SK-N-SH (cell line): ENCODE measurements at regions not wholly inside any gene's neighbourhood (a gene's known extent, or its start where the extent isn't known, plus 50 kb on each side); places are given as distances from the start of the nearest gene placed in this dataset.

Experiments used
- CTCF ChIA-PET: fragments of 300-600, 350-600 bp; formaldehyde crosslinking; extraction: SDS; loops from one replicate; lab custom pipeline; 2021; lab: Yijun Ruan, JAX
- POLR2A ChIA-PET: fragments of 350-600 bp; sonication (Branson Sonifier 250); formaldehyde crosslinking; extraction: SDS; loops from one replicate; lab custom pipeline; 2020; ENCODE audit warnings: antibody characterized with exemption, inconsistent platforms; lab: Yijun Ruan, JAX
- DNase-seq: peaks from one replicate; pipeline ENCODE4 v3.0.0; 2012
- H2AFZ ChIP-seq: fragments of 200-600 bp; sonication (generic); 2 replicates; pipeline ENCODE4 v1.8.1; 2016; ENCODE audit warnings: antibody characterized with exemption, mild to moderate bottlenecking, low read depth
- H3F3A ChIP-seq: fragments of 200-600 bp; sonication (generic); replicated peaks from 2 replicates; pipeline ENCODE3; 2016; ENCODE audit warnings: antibody characterized with exemption, mild to moderate bottlenecking; ENCODE audit not compliant: insufficient read depth
- H3K27ac ChIP-seq, 2 experiments: fragments of 200-500 bp in 1 of 2; fragments of 200-600 bp in 1 of 2; sonication (Bioruptor generic) in 1 of 2; sonication (generic), shearing (Covaris generic) in 1 of 2; 2 replicates each; pipeline versions ENCODE4 v1.5.1 to v1.6.1; 2014 to 2016; ENCODE audit warnings: low read depth in 2 of 2, inconsistent platforms in 1 of 2, low read length in 1 of 2, mild to moderate bottlenecking in 1 of 2, mixed read lengths in 1 of 2
- H3K27me3 ChIP-seq: fragments of 200-600 bp; sonication (generic), shearing (Covaris generic); 2 replicates; pipeline ENCODE4 v1.6.1; 2016; ENCODE audit warnings: mixed run types; ENCODE audit not compliant: insufficient read depth
- H3K36me3 ChIP-seq, 2 experiments: fragments of 200-500 bp in 1 of 2; fragments of 200-600 bp in 1 of 2; sonication (Bioruptor generic) in 1 of 2; sonication (generic) in 1 of 2; replicated peaks in 1 of 2; 2 replicates each; pipeline versions ENCODE3 to v1.5.1; 2014 to 2016; ENCODE audit warnings: low read length in 1 of 2, mild to moderate bottlenecking in 1 of 2; ENCODE audit not compliant: insufficient read depth in 2 of 2, control insufficient read depth in 1 of 2
- H3K4me1 ChIP-seq, 2 experiments: fragments of 200-500 bp in 1 of 2; fragments of 200-600 bp in 1 of 2; sonication (Bioruptor generic) in 1 of 2; sonication (generic), shearing (Covaris generic) in 1 of 2; 2 replicates each; pipeline versions ENCODE4 v1.5.1 to v1.6.1; 2014 to 2016; ENCODE audit warnings: low read depth in 1 of 2, low read length in 1 of 2, mixed run types in 1 of 2; ENCODE audit not compliant: insufficient read depth in 2 of 2, control insufficient read depth in 1 of 2
- H3K4me2 ChIP-seq: fragments of 200-600 bp; sonication (generic), shearing (Covaris generic); 2 replicates; pipeline ENCODE4 v1.6.1; 2017; ENCODE audit warnings: mixed run types
- H3K4me3 ChIP-seq, 2 experiments: fragments of 200-500 bp in 1 of 2; fragments of 200-600 bp in 1 of 2; sonication (Bioruptor generic) in 1 of 2; sonication (generic), shearing (Covaris generic) in 1 of 2; 2 replicates each; pipeline versions ENCODE4 v1.5.1 to v1.8.1; 2014 to 2016; ENCODE audit warnings: low read depth in 2 of 2, inconsistent platforms in 1 of 2, low read length in 1 of 2, mild to moderate bottlenecking in 1 of 2, mixed read lengths in 1 of 2, moderate library complexity in 1 of 2
- H3K79me2 ChIP-seq: fragments of 200-600 bp; sonication (generic); 2 replicates; pipeline ENCODE4 v1.8.1; 2017; ENCODE audit warnings: mild to moderate bottlenecking; ENCODE audit not compliant: insufficient read depth
- H3K9ac ChIP-seq: fragments of 200-600 bp; sonication (generic); 2 replicates; pipeline ENCODE4 v1.6.1; 2017; ENCODE audit warnings: mixed run types
- H3K9me2 ChIP-seq: fragments of 200-600 bp; sonication (generic); 2 replicates; pipeline ENCODE4 v1.6.1; 2017; ENCODE audit warnings: mixed run types
- H3K9me3 ChIP-seq: fragments of 200-600 bp; sonication (generic); 2 replicates; pipeline ENCODE4 v1.6.1; 2017; ENCODE audit warnings: mixed run types, mild to moderate bottlenecking, moderate library complexity
- H4K20me1 ChIP-seq: fragments of 200-600 bp; sonication (generic); 2 replicates; pipeline ENCODE4 v1.6.1; 2017; ENCODE audit warnings: mild to moderate bottlenecking, mixed run types; ENCODE audit not compliant: insufficient read depth
- CHD2 ChIP-seq: fragments of 150-350 bp; IDR thresholded peaks from 2 replicates; pipeline ENCODE4 v1.6.1; 2018; ENCODE audit warnings: low read length; ENCODE audit not compliant: partially characterized antibody
- EZH2phosphoT487 ChIP-seq: fragments of 200-600 bp; sonication (generic); IDR thresholded peaks from 2 replicates; pipeline ENCODE4 v1.6.1; 2017; ENCODE audit warnings: low read depth, mixed run types, mild to moderate bottlenecking, antibody characterized with exemption, moderate library complexity, borderline replicate concordance
- FOSL2 ChIP-seq: IDR thresholded peaks from 2 replicates; pipeline ENCODE4 v1.4.0; 2012; ENCODE audit warnings: low read depth, mild to moderate bottlenecking, moderate library complexity, borderline replicate concordance
- FOXJ3 ChIP-seq: sonication (generic); formaldehyde crosslinking; IDR thresholded peaks from 2 replicates; pipeline ENCODE4 v1.5.1; 2020; ENCODE audit warnings: mild to moderate bottlenecking, missing genetic modification reagents
- GABPA ChIP-seq: IDR thresholded peaks from 2 replicates; pipeline ENCODE4 v1.4.0; 2012; ENCODE audit warnings: low read depth, mild to moderate bottlenecking
- GATA2 ChIP-seq: sonication (generic); formaldehyde crosslinking; IDR thresholded peaks from 2 replicates; pipeline ENCODE4 v1.5.0; 2020; ENCODE audit warnings: mild to moderate bottlenecking, missing genetic modification reagents
- MXI1 ChIP-seq: IDR thresholded peaks from 2 replicates; pipeline ENCODE4 v1.6.1; 2012; ENCODE audit warnings: mild to moderate bottlenecking, low read depth, low read length, improper control_type of control experiment
- NFIC ChIP-seq: IDR thresholded peaks from 2 replicates; pipeline ENCODE4 v1.4.0; 2012; ENCODE audit warnings: borderline replicate concordance
- RCOR1 ChIP-seq: fragments of 150-350 bp; IDR thresholded peaks from 2 replicates; pipeline ENCODE4 v1.6.1; 2017; ENCODE audit warnings: antibody characterized with exemption, low read length
- RFX5 ChIP-seq: IDR thresholded peaks from 2 replicates; pipeline ENCODE4 v1.6.1; 2012; ENCODE audit warnings: mild to moderate bottlenecking, improper control_type of control experiment, low read length
- RXRA ChIP-seq: IDR thresholded peaks from 2 replicates; pipeline ENCODE4 v1.4.0; 2012; ENCODE audit warnings: low read depth, mild to moderate bottlenecking, borderline replicate concordance
- SIN3A ChIP-seq: IDR thresholded peaks from 2 replicates; pipeline ENCODE4 v1.6.1; 2012; ENCODE audit warnings: low read depth, mild to moderate bottlenecking, low read length, moderate library complexity, borderline replicate concordance
- YY1 ChIP-seq: IDR thresholded peaks from 2 replicates; pipeline ENCODE4 v1.4.0; 2012; ENCODE audit warnings: low read depth, mild to moderate bottlenecking
- WGBS: methylation state at CpG from one replicate; pipeline ENCODE4 v1.1.6; 2017; ENCODE audit warnings: low lambda C conversion rate; 5-methylcytosine and 5-hydroxymethylcytosine counted together
- TF ChIP-seq, protein P1 (sequence below): fragments of 150-350 bp; IDR thresholded peaks from 2 replicates; pipeline ENCODE4 v1.6.1; 2017; ENCODE audit warnings: antibody characterized with exemption, low read length, low read depth, borderline replicate concordance
- TF ChIP-seq, protein P2 (sequence below): IDR thresholded peaks from 2 replicates; pipeline ENCODE4 v1.4.0; 2012; ENCODE audit warnings: low read depth, borderline replicate concordance
- TF ChIP-seq, protein P3 (sequence below): fragments of 150-350 bp; IDR thresholded peaks from 2 replicates; pipeline ENCODE4 v1.6.1; 2016; ENCODE audit warnings: mild to moderate bottlenecking, low read depth, low read length
- TF ChIP-seq, protein P4 (sequence below): fragments of 200-600 bp; sonication (generic); IDR thresholded peaks from 2 replicates; pipeline ENCODE4 v1.6.1; 2017; ENCODE audit warnings: antibody characterized with exemption, mild to moderate bottlenecking, moderate library complexity
- TF ChIP-seq, protein P5 (sequence below): IDR thresholded peaks from 2 replicates; pipeline ENCODE4 v1.4.0; 2012; ENCODE audit warnings: low read depth, borderline replicate concordance

DNA sequence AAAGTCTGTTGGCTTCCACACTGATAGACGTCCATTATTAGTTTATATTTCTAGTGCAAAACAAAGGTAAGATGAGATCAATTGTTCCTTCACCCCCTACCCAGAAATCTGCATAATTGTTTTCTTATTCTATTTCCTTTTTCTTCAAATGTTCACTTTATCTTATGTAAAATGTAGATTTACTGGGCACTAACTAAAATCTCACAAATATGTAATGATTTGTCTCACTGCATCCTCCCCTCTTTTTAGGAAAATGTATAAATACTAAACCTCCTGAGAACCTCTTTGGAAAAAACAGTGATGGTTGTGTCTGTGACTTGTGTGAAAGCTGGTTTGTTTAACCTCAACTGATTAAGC is 1377.2 kb upstream of the MIR17HG start:
- no peak overlapping the region for H3K4me2 ChIP-seq
- POLR2A ChIA-PET = no interaction called here

DNA sequence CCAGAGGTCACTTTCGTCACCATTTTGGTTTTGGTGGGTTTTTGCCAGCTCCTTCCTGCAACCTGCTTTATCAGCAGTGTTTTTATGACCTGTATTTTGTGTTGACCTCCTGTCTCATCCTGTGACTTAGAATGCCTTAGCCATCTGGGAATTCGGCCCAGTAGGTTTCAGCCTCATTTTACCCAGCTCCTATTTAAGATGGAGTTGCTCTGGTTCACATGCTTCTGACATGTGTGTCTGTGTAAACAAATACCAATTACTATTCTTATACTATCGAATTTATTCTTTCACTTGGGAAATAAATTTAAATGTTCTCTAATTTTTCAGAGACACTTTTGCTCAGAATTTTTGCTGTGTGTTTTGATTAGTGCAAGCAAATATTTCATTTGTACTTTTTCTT is 1370.3 kb upstream of the MIR17HG start:
- Histone ChIP-seq H3K4me3 (no peak overlapping the region), H3K27ac (no peak overlapping the region), H3K4me2 (no peak overlapping the region), H3K4me1 (no peaks in the 10 kb centered on the region; a peak in 1 of 4 replicates), H3K27me3 (no peaks in the 10 kb centered on the region), H3K9ac (no peak overlapping the region), H3K9me2 (no peaks in the 10 kb centered on the region), H3K9me3 (no peaks in the 10 kb centered on the region), H3K36me3 (no peaks in the 10 kb centered on the region), H3K79me2 (no peaks in the 10 kb centered on the region), H4K20me1 (no peaks in the 10 kb centered on the region), H2AFZ (no peak overlapping the region), H3F3A (peaks cover 4% of the 10 kb centered on the region)
- ChIA-PET CTCF (no interaction called here), POLR2A (no interaction called here)
- 56% methylated on average over 3 of the region's 3 CpGs for WGBS
- no peak for DNase-seq
- TF ChIP-seq GATA2 (CRISPR knock-in tag) (no peak), NFIC (no peak), CHD2 (no peak), RXRA (no peak), EZH2phosphoT487 (no peak), SIN3A (no peak), RCOR1 (no peak), RFX5 (no peak)
- TF ChIP-seq, protein P1, sequence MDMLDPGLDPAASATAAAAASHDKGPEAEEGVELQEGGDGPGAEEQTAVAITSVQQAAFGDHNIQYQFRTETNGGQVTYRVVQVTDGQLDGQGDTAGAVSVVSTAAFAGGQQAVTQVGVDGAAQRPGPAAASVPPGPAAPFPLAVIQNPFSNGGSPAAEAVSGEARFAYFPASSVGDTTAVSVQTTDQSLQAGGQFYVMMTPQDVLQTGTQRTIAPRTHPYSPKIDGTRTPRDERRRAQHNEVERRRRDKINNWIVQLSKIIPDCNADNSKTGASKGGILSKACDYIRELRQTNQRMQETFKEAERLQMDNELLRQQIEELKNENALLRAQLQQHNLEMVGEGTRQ = no peak
- TF ChIP-seq, protein P2, sequence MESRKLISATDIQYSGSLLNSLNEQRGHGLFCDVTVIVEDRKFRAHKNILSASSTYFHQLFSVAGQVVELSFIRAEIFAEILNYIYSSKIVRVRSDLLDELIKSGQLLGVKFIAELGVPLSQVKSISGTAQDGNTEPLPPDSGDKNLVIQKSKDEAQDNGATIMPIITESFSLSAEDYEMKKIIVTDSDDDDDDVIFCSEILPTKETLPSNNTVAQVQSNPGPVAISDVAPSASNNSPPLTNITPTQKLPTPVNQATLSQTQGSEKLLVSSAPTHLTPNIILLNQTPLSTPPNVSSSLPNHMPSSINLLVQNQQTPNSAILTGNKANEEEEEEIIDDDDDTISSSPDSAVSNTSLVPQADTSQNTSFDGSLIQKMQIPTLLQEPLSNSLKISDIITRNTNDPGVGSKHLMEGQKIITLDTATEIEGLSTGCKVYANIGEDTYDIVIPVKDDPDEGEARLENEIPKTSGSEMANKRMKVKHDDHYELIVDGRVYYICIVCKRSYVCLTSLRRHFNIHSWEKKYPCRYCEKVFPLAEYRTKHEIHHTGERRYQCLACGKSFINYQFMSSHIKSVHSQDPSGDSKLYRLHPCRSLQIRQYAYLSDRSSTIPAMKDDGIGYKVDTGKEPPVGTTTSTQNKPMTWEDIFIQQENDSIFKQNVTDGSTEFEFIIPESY = no peak
- TF ChIP-seq, protein P3, sequence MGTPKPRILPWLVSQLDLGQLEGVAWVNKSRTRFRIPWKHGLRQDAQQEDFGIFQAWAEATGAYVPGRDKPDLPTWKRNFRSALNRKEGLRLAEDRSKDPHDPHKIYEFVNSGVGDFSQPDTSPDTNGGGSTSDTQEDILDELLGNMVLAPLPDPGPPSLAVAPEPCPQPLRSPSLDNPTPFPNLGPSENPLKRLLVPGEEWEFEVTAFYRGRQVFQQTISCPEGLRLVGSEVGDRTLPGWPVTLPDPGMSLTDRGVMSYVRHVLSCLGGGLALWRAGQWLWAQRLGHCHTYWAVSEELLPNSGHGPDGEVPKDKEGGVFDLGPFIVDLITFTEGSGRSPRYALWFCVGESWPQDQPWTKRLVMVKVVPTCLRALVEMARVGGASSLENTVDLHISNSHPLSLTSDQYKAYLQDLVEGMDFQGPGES = no peak
- TF ChIP-seq, protein P4, sequence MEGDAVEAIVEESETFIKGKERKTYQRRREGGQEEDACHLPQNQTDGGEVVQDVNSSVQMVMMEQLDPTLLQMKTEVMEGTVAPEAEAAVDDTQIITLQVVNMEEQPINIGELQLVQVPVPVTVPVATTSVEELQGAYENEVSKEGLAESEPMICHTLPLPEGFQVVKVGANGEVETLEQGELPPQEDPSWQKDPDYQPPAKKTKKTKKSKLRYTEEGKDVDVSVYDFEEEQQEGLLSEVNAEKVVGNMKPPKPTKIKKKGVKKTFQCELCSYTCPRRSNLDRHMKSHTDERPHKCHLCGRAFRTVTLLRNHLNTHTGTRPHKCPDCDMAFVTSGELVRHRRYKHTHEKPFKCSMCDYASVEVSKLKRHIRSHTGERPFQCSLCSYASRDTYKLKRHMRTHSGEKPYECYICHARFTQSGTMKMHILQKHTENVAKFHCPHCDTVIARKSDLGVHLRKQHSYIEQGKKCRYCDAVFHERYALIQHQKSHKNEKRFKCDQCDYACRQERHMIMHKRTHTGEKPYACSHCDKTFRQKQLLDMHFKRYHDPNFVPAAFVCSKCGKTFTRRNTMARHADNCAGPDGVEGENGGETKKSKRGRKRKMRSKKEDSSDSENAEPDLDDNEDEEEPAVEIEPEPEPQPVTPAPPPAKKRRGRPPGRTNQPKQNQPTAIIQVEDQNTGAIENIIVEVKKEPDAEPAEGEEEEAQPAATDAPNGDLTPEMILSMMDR = no peak

More for the DNA sequence above, 1377.2 kb upstream of the MIR17HG start:
- Histone ChIP-seq H3K79me2 (no peaks in the 10 kb centered on the region), H3K9ac (no peak overlapping the region)
- no peak for DNase-seq
- CTCF ChIA-PET = interaction anchor here (1.2 kb wide), 1 partner anchor 10 kb away, joined by 3 read pairs; no protein-coding TSS in a partner anchor
- TF ChIP-seq YY1 (no peak), MXI1 (no peak), SIN3A (no peak), FOXJ3 (no peak), GATA2 (CRISPR knock-in tag) (no peak), RXRA (no peak), GABPA (no peak), FOSL2 (no peak), CHD2 (no peak)
- TF ChIP-seq, protein P5, sequence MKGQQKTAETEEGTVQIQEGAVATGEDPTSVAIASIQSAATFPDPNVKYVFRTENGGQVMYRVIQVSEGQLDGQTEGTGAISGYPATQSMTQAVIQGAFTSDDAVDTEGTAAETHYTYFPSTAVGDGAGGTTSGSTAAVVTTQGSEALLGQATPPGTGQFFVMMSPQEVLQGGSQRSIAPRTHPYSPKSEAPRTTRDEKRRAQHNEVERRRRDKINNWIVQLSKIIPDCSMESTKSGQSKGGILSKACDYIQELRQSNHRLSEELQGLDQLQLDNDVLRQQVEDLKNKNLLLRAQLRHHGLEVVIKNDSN = no peak
- TF ChIP-seq, all 33 proteins: peak for 0
- no peak overlapping the region for H2AFZ ChIP-seq
- no peaks in the 10 kb centered on the region for H3K36me3 ChIP-seq
- WGBS = 41% methylated on average over 1 of the region's 1 CpG
- H3K4me3 ChIP-seq = no peak overlapping the region
- no peaks in the 10 kb centered on the region for H4K20me1 ChIP-seq
- H3K4me1 ChIP-seq = no peaks in the 10 kb centered on the region
- H3F3A ChIP-seq = no peaks in the 10 kb centered on the region
- no peaks in the 10 kb centered on the region for H3K9me3 ChIP-seq
- no peaks in the 10 kb centered on the region for H3K9me2 ChIP-seq
- H3K27me3 ChIP-seq = no peaks in the 10 kb centered on the region
- H3K27ac ChIP-seq = no peak overlapping the region
